WTC11 (cell line): ENCODE measurements at regions not wholly inside any gene's neighbourhood (a gene's known extent, or its start where the extent isn't known, plus 50 kb on each side); places are given as distances from the start of the nearest gene placed in this dataset.

Experiments used
- ATAC-seq: fragments of 200-7000 bp; cut with Tn5 transposase; 2 replicates; pipeline ENCODE4 v1.10.0; 2021; ENCODE audit warnings: mild to moderate bottlenecking, moderate library complexity
- CTCF ChIA-PET: fragments of 300-600 bp; sonication (Branson Sonifier 250); formaldehyde crosslinking; loops from one replicate; lab custom pipeline; 2021; ENCODE audit warnings: antibody characterized with exemption; lab: Charles Lee
- POLR2A ChIA-PET: fragments of 350-600 bp; sonication (Branson Sonifier 250); formaldehyde crosslinking; loops from one replicate; lab custom pipeline; 2021; ENCODE audit warnings: antibody characterized with exemption; lab: Charles Lee
- DNase-seq: peaks from one replicate; pipeline ENCODE4 v3.0.0; 2021; ENCODE audit warnings: low spot score
- H3K27ac Mint-ChIP-seq: 2 replicates; pipeline ENCODE4 v1.8.0; 2021; ENCODE audit warnings: mixed read lengths
- H3K27me3 Mint-ChIP-seq: 2 replicates; pipeline ENCODE4 v1.8.0; 2021; ENCODE audit warnings: low read depth, mild to moderate bottlenecking, moderate library complexity, mixed read lengths
- H3K36me3 Mint-ChIP-seq: 2 replicates; pipeline ENCODE4 v1.8.0; 2021; ENCODE audit warnings: mixed read lengths
- H3K4me1 Mint-ChIP-seq: 2 replicates; pipeline ENCODE4 v1.8.0; 2022; ENCODE audit warnings: mixed read lengths
- H3K4me3 Mint-ChIP-seq: 2 replicates; pipeline ENCODE4 v1.8.0; 2021; ENCODE audit warnings: mild to moderate bottlenecking, moderate library complexity, mixed read lengths
- H3K9me3 Mint-ChIP-seq: 2 replicates; pipeline ENCODE4 v1.8.0; 2021; ENCODE audit warnings: mixed read lengths
- ATF1 ChIP-seq: sonication (generic); formaldehyde crosslinking; IDR thresholded peaks from 2 replicates; pipeline ENCODE4 v1.8.1; 2023; ENCODE audit warnings: mild to moderate bottlenecking, moderate library complexity, missing genetic modification reagents
- EMX1 ChIP-seq: fragments of 250-450 bp; sonication (Bioruptor Pico); IDR thresholded peaks from 2 replicates; pipeline ENCODE4 v1.8.0; 2021; ENCODE audit warnings: mild to moderate bottlenecking
- ESRRA ChIP-seq: sonication (generic); formaldehyde crosslinking; IDR thresholded peaks from 2 replicates; pipeline ENCODE4 v1.8.1; 2022; ENCODE audit warnings: mild to moderate bottlenecking, missing genetic modification reagents, borderline replicate concordance
- HMGA2 ChIP-seq: fragments of 250-450 bp; sonication (Bioruptor Pico); IDR thresholded peaks from 2 replicates; pipeline ENCODE4 v1.4.0; 2021; ENCODE audit warnings: mild to moderate bottlenecking, moderate library complexity
- KAT7 ChIP-seq: sonication (generic); formaldehyde crosslinking; IDR thresholded peaks from 2 replicates; pipeline ENCODE4 v1.8.1; 2023; ENCODE audit warnings: missing genetic modification reagents, mild to moderate bottlenecking, borderline replicate concordance
- NR1H2 ChIP-seq: sonication (generic); formaldehyde crosslinking; IDR thresholded peaks from 2 replicates; pipeline ENCODE4 v1.9.0; 2021; ENCODE audit warnings: mild to moderate bottlenecking, moderate library complexity, missing genetic modification reagents
- RORB ChIP-seq: fragments of 250-450 bp; sonication (Bioruptor Pico); IDR thresholded peaks from 2 replicates; pipeline ENCODE4 v1.9.0; 2021; ENCODE audit warnings: mild to moderate bottlenecking
- SMAD3 ChIP-seq: sonication (generic); formaldehyde crosslinking; IDR thresholded peaks from 2 replicates; pipeline ENCODE4 v1.8.0; 2022; ENCODE audit warnings: missing genetic modification reagents, mild to moderate bottlenecking, borderline replicate concordance
- TEAD1 ChIP-seq: sonication (generic); formaldehyde crosslinking; IDR thresholded peaks from 2 replicates; pipeline ENCODE4 v1.8.0; 2022; ENCODE audit warnings: mild to moderate bottlenecking, missing genetic modification reagents
- ZNF232 ChIP-seq: sonication (generic); formaldehyde crosslinking; IDR thresholded peaks from 2 replicates; pipeline ENCODE4 v1.8.0; 2022; ENCODE audit warnings: mild to moderate bottlenecking, missing genetic modification reagents
- ZNF423 ChIP-seq: fragments of 250-450 bp; sonication (Bioruptor Pico); IDR thresholded peaks from 2 replicates; pipeline ENCODE4 v2.1.2; 2022; ENCODE audit warnings: mild to moderate bottlenecking, moderate library complexity
- TF ChIP-seq, protein P1 (sequence below): sonication (generic); formaldehyde crosslinking; IDR thresholded peaks from 2 replicates; pipeline ENCODE4 v1.8.0; 2023; ENCODE audit warnings: missing genetic modification reagents, mild to moderate bottlenecking, borderline replicate concordance
- TF ChIP-seq, protein P2 (sequence below): fragments of 250-450 bp; sonication (Bioruptor Pico); IDR thresholded peaks from 2 replicates; pipeline ENCODE4 v1.8.0; 2021; ENCODE audit warnings: mild to moderate bottlenecking
- TF ChIP-seq, protein P3 (sequence below): sonication (generic); formaldehyde crosslinking; IDR thresholded peaks from 2 replicates; pipeline ENCODE4 v1.8.0; 2023; ENCODE audit warnings: mild to moderate bottlenecking, missing genetic modification reagents
- TF ChIP-seq, protein P4 (sequence below): fragments of 250-450 bp; sonication (Bioruptor Pico); IDR thresholded peaks from 2 replicates; pipeline ENCODE4 v1.9.0; 2021; ENCODE audit warnings: mild to moderate bottlenecking, borderline replicate concordance
- TF ChIP-seq, protein P5 (sequence below): fragments of 200-600 bp; IDR thresholded peaks from 2 replicates; pipeline ENCODE4 v1.8.0; 2022; ENCODE audit warnings: antibody characterized with exemption
- TF ChIP-seq, protein P6 (sequence below): sonication (generic); formaldehyde crosslinking; IDR thresholded peaks from 2 replicates; pipeline ENCODE4 v1.8.0; 2022; ENCODE audit warnings: mild to moderate bottlenecking, missing genetic modification reagents
- TF ChIP-seq, protein P7 (sequence below): sonication (generic); formaldehyde crosslinking; IDR thresholded peaks from 2 replicates; pipeline ENCODE4 v1.8.0; 2022; ENCODE audit warnings: mild to moderate bottlenecking, missing genetic modification reagents
- TF ChIP-seq, protein P8 (sequence below): sonication (generic); formaldehyde crosslinking; IDR thresholded peaks from 2 replicates; pipeline ENCODE4 v1.8.0; 2022; ENCODE audit warnings: mild to moderate bottlenecking, missing genetic modification reagents

DNA sequence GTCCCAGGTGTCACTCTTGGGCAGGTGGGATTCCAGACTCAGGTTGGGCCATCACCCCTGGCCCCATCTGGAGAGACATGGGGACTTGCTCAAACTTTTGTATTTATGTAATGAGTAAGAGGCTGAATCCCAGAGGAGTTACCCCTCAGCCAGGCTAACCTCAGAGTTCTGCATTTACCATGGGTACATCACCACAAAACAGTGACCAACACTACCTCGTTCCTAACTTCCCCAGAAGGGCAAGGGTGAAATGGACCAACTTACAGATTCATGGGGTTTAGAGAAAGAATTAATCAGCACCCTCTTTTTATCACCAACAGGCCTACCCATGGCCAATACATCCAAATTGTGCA lies 259.9 kb upstream of the MARCKS start (continued):
- TF ChIP-seq, protein P1, sequence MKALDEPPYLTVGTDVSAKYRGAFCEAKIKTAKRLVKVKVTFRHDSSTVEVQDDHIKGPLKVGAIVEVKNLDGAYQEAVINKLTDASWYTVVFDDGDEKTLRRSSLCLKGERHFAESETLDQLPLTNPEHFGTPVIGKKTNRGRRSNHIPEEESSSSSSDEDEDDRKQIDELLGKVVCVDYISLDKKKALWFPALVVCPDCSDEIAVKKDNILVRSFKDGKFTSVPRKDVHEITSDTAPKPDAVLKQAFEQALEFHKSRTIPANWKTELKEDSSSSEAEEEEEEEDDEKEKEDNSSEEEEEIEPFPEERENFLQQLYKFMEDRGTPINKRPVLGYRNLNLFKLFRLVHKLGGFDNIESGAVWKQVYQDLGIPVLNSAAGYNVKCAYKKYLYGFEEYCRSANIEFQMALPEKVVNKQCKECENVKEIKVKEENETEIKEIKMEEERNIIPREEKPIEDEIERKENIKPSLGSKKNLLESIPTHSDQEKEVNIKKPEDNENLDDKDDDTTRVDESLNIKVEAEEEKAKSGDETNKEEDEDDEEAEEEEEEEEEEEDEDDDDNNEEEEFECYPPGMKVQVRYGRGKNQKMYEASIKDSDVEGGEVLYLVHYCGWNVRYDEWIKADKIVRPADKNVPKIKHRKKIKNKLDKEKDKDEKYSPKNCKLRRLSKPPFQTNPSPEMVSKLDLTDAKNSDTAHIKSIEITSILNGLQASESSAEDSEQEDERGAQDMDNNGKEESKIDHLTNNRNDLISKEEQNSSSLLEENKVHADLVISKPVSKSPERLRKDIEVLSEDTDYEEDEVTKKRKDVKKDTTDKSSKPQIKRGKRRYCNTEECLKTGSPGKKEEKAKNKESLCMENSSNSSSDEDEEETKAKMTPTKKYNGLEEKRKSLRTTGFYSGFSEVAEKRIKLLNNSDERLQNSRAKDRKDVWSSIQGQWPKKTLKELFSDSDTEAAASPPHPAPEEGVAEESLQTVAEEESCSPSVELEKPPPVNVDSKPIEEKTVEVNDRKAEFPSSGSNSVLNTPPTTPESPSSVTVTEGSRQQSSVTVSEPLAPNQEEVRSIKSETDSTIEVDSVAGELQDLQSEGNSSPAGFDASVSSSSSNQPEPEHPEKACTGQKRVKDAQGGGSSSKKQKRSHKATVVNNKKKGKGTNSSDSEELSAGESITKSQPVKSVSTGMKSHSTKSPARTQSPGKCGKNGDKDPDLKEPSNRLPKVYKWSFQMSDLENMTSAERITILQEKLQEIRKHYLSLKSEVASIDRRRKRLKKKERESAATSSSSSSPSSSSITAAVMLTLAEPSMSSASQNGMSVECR, result no peak

DNA sequence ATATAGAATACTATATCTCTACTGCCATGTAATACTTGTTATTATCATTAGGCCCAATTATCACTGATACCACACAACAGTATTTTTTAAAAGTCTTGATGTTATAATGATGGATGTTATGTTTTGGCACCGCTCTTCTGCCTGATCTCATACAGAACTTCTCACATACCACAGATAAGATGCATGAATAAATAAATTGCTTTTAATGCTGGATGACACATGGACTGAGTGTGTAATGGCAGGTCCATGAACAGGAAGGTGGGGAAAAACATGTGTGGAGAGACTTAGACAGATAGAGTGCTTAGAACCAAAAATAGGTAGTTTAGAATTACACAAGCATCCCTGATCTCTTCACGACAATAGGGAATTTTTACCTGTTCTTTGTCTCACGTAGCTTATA lies 258.4 kb upstream of the MARCKS start:
- ChIA-PET POLR2A (no interaction called here), CTCF (no interaction called here)
- Mint-ChIP-seq H3K4me1 (peaks cover 16% of the 10 kb centered on the region), H3K36me3 (peaks cover 6% of the 10 kb centered on the region), H3K27me3 (no peaks in the 10 kb centered on the region), H3K9me3 (peaks cover 9% of the 10 kb centered on the region), H3K4me3 (no peak overlapping the region), H3K27ac (no peak overlapping the region)
- TF ChIP-seq ZNF232 (CRISPR knock-in tag) (no peak), RORB (CRISPR knock-in tag) (no peak), KAT7 (no peak), SMAD3 (CRISPR knock-in tag) (no peak), EMX1 (CRISPR knock-in tag) (no peak), ESRRA (CRISPR knock-in tag) (no peak), TEAD1 (no peak), ATF1 (CRISPR knock-in tag) (no peak), ZNF423 (no peak), HMGA2 (no peak), NR1H2 (CRISPR knock-in tag) (no peak)
- TF ChIP-seq, protein P2, sequence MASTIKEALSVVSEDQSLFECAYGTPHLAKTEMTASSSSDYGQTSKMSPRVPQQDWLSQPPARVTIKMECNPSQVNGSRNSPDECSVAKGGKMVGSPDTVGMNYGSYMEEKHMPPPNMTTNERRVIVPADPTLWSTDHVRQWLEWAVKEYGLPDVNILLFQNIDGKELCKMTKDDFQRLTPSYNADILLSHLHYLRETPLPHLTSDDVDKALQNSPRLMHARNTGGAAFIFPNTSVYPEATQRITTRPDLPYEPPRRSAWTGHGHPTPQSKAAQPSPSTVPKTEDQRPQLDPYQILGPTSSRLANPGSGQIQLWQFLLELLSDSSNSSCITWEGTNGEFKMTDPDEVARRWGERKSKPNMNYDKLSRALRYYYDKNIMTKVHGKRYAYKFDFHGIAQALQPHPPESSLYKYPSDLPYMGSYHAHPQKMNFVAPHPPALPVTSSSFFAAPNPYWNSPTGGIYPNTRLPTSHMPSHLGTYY, result no peak
- TF ChIP-seq, protein P3, sequence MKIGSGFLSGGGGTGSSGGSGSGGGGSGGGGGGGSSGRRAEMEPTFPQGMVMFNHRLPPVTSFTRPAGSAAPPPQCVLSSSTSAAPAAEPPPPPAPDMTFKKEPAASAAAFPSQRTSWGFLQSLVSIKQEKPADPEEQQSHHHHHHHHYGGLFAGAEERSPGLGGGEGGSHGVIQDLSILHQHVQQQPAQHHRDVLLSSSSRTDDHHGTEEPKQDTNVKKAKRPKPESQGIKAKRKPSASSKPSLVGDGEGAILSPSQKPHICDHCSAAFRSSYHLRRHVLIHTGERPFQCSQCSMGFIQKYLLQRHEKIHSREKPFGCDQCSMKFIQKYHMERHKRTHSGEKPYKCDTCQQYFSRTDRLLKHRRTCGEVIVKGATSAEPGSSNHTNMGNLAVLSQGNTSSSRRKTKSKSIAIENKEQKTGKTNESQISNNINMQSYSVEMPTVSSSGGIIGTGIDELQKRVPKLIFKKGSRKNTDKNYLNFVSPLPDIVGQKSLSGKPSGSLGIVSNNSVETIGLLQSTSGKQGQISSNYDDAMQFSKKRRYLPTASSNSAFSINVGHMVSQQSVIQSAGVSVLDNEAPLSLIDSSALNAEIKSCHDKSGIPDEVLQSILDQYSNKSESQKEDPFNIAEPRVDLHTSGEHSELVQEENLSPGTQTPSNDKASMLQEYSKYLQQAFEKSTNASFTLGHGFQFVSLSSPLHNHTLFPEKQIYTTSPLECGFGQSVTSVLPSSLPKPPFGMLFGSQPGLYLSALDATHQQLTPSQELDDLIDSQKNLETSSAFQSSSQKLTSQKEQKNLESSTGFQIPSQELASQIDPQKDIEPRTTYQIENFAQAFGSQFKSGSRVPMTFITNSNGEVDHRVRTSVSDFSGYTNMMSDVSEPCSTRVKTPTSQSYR (CRISPR knock-in tag), result no peak
- TF ChIP-seq, protein P4, sequence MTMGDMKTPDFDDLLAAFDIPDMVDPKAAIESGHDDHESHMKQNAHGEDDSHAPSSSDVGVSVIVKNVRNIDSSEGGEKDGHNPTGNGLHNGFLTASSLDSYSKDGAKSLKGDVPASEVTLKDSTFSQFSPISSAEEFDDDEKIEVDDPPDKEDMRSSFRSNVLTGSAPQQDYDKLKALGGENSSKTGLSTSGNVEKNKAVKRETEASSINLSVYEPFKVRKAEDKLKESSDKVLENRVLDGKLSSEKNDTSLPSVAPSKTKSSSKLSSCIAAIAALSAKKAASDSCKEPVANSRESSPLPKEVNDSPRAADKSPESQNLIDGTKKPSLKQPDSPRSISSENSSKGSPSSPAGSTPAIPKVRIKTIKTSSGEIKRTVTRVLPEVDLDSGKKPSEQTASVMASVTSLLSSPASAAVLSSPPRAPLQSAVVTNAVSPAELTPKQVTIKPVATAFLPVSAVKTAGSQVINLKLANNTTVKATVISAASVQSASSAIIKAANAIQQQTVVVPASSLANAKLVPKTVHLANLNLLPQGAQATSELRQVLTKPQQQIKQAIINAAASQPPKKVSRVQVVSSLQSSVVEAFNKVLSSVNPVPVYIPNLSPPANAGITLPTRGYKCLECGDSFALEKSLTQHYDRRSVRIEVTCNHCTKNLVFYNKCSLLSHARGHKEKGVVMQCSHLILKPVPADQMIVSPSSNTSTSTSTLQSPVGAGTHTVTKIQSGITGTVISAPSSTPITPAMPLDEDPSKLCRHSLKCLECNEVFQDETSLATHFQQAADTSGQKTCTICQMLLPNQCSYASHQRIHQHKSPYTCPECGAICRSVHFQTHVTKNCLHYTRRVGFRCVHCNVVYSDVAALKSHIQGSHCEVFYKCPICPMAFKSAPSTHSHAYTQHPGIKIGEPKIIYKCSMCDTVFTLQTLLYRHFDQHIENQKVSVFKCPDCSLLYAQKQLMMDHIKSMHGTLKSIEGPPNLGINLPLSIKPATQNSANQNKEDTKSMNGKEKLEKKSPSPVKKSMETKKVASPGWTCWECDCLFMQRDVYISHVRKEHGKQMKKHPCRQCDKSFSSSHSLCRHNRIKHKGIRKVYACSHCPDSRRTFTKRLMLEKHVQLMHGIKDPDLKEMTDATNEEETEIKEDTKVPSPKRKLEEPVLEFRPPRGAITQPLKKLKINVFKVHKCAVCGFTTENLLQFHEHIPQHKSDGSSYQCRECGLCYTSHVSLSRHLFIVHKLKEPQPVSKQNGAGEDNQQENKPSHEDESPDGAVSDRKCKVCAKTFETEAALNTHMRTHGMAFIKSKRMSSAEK, result no peak
- TF ChIP-seq, protein P5, sequence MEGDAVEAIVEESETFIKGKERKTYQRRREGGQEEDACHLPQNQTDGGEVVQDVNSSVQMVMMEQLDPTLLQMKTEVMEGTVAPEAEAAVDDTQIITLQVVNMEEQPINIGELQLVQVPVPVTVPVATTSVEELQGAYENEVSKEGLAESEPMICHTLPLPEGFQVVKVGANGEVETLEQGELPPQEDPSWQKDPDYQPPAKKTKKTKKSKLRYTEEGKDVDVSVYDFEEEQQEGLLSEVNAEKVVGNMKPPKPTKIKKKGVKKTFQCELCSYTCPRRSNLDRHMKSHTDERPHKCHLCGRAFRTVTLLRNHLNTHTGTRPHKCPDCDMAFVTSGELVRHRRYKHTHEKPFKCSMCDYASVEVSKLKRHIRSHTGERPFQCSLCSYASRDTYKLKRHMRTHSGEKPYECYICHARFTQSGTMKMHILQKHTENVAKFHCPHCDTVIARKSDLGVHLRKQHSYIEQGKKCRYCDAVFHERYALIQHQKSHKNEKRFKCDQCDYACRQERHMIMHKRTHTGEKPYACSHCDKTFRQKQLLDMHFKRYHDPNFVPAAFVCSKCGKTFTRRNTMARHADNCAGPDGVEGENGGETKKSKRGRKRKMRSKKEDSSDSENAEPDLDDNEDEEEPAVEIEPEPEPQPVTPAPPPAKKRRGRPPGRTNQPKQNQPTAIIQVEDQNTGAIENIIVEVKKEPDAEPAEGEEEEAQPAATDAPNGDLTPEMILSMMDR, result no peak
- TF ChIP-seq, protein P6, sequence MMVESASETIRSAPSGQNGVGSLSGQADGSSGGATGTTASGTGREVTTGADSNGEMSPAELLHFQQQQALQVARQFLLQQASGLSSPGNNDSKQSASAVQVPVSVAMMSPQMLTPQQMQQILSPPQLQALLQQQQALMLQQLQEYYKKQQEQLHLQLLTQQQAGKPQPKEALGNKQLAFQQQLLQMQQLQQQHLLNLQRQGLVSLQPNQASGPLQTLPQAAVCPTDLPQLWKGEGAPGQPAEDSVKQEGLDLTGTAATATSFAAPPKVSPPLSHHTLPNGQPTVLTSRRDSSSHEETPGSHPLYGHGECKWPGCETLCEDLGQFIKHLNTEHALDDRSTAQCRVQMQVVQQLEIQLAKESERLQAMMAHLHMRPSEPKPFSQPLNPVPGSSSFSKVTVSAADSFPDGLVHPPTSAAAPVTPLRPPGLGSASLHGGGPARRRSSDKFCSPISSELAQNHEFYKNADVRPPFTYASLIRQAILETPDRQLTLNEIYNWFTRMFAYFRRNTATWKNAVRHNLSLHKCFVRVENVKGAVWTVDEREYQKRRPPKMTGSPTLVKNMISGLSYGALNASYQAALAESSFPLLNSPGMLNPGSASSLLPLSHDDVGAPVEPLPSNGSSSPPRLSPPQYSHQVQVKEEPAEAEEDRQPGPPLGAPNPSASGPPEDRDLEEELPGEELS (CRISPR knock-in tag), result no peak
- TF ChIP-seq, protein P7, sequence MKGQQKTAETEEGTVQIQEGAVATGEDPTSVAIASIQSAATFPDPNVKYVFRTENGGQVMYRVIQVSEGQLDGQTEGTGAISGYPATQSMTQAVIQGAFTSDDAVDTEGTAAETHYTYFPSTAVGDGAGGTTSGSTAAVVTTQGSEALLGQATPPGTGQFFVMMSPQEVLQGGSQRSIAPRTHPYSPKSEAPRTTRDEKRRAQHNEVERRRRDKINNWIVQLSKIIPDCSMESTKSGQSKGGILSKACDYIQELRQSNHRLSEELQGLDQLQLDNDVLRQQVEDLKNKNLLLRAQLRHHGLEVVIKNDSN, result no peak
- TF ChIP-seq, protein P8, sequence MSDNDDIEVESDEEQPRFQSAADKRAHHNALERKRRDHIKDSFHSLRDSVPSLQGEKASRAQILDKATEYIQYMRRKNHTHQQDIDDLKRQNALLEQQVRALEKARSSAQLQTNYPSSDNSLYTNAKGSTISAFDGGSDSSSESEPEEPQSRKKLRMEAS (CRISPR knock-in tag), result no peak
- no peak for DNase-seq
- no peak for ATAC-seq
